ENCODE measurements at regions not wholly inside any gene's neighbourhood (a gene's known extent, or its start where the extent isn't known, plus 50 kb on each side); places are given as distances from the start of the nearest gene placed in this dataset.

- Histone ChIP-seq H3K36me3 (ENCODE audit: insufficient read depth, low read length) (no peaks in the 10 kb centered on the region), H3K4me3 (ENCODE audit: low read depth in 1 of 2, low read length in 2 of 2) (no peak overlapping the region), H3K4me1 (ENCODE audit: insufficient read depth, low read length) (no peaks in the 10 kb centered on the region), H3K79me2 (ENCODE audit: insufficient read depth, low read length) (no peaks in the 10 kb centered on the region), H2AFZ (ENCODE audit: low read depth, low read length) (no peak overlapping the region), H3K9me3 (ENCODE audit: insufficient read depth, low read length, severe bottlenecking) (no peaks in the 10 kb centered on the region), H3K27ac (ENCODE audit: low read length) (no peak overlapping the region), H3K27me3 (ENCODE audit: insufficient read depth, low read length, poor library complexity) (no peaks in the 10 kb centered on the region), H4K20me1 (ENCODE audit: insufficient read depth, low read length) (no peaks in the 10 kb centered on the region), H3K9ac (ENCODE audit: low read depth, low read length) (no peak overlapping the region), H3K4me2 (ENCODE audit: insufficient read depth, low read length) (no peak overlapping the region)
- ATAC-seq (ENCODE audit: insufficient read depth, low read depth) (no peak), DNase-seq (no peak)
- TF ChIP-seq CTCF (IDR thresholded peaks at IDR 0.05; ENCODE audit: borderline replicate concordance, extremely low read depth, low read length, poor library complexity, severe bottlenecking) (no peak), EZH2 (IDR thresholded peaks at IDR 0.05; ENCODE audit: borderline replicate concordance, low read depth, low read length, severe bottlenecking) (no peak)
These were observed 211.2 kb upstream of the ZP4 start for GRCh38 chr1:238101923-238102322.

- H3K9me3 ChIP-seq (ENCODE audit: insufficient read depth, low read length, severe bottlenecking), result no peaks in the 10 kb centered on the region
- H4K20me1 ChIP-seq (ENCODE audit: insufficient read depth, low read length), result no peaks in the 10 kb centered on the region
- H3K4me1 ChIP-seq (ENCODE audit: insufficient read depth, low read length), result no peaks in the 10 kb centered on the region
- H3K79me2 ChIP-seq (ENCODE audit: insufficient read depth, low read length), result no peaks in the 10 kb centered on the region
- TF ChIP-seq EZH2 (IDR thresholded peaks at IDR 0.05; ENCODE audit: borderline replicate concordance, low read depth, low read length, severe bottlenecking) (no peak), CTCF (IDR thresholded peaks at IDR 0.05; ENCODE audit: borderline replicate concordance, extremely low read depth, low read length, poor library complexity, severe bottlenecking) (no peak)
- no peak overlapping the region for H3K4me2 ChIP-seq (ENCODE audit: insufficient read depth, low read length)
- DNase-seq (no peak), ATAC-seq (ENCODE audit: insufficient read depth, low read depth) (no peak)
- H3K27ac ChIP-seq (ENCODE audit: low read length), result no peak overlapping the region
- H3K36me3 ChIP-seq (ENCODE audit: insufficient read depth, low read length), result no peaks in the 10 kb centered on the region
- H2AFZ ChIP-seq (ENCODE audit: low read depth, low read length), result no peak overlapping the region
- H3K4me3 ChIP-seq (ENCODE audit: low read depth in 1 of 2, low read length in 2 of 2), result no peak overlapping the region
- no peak overlapping the region for H3K9ac ChIP-seq (ENCODE audit: low read depth, low read length)
- no peaks in the 10 kb centered on the region for H3K27me3 ChIP-seq (ENCODE audit: insufficient read depth, low read length, poor library complexity)
These were observed 209.1 kb upstream of the ZP4 start for GRCh38 chr1:238099871-238100270.

GRCh38 chr1:238089615-238090014, 198.9 kb upstream of the ZP4 start:
- ATAC-seq (ENCODE audit: insufficient read depth, low read depth), result no peak

More at GRCh38 chr1:238089615-238090014, 198.9 kb upstream of the ZP4 start:
- DNase-seq, result no peak
- H3K9me3 ChIP-seq (ENCODE audit: insufficient read depth, low read length, severe bottlenecking), result no peaks in the 10 kb centered on the region
- TF ChIP-seq CTCF (IDR thresholded peaks at IDR 0.05; ENCODE audit: borderline replicate concordance, extremely low read depth, low read length, poor library complexity, severe bottlenecking) (no peak), EZH2 (IDR thresholded peaks at IDR 0.05; ENCODE audit: borderline replicate concordance, low read depth, low read length, severe bottlenecking) (no peak)
- H3K4me1 ChIP-seq (ENCODE audit: insufficient read depth, low read length), result no peaks in the 10 kb centered on the region
- H3K27ac ChIP-seq (ENCODE audit: low read length), result no peak overlapping the region
- H3K27me3 ChIP-seq (ENCODE audit: insufficient read depth, low read length, poor library complexity), result no peaks in the 10 kb centered on the region
- H3K79me2 ChIP-seq (ENCODE audit: insufficient read depth, low read length), result no peaks in the 10 kb centered on the region
- no peak overlapping the region for H3K4me3 ChIP-seq (ENCODE audit: low read depth in 1 of 2, low read length in 2 of 2)
- no peak overlapping the region for H2AFZ ChIP-seq (ENCODE audit: low read depth, low read length)
- H4K20me1 ChIP-seq (ENCODE audit: insufficient read depth, low read length), result no peaks in the 10 kb centered on the region
- H3K4me2 ChIP-seq (ENCODE audit: insufficient read depth, low read length), result no peak overlapping the region
- H3K9ac ChIP-seq (ENCODE audit: low read depth, low read length), result no peak overlapping the region
- H3K36me3 ChIP-seq (ENCODE audit: insufficient read depth, low read length), result no peaks in the 10 kb centered on the region

Measured in DND-41 (cell line).